Left ventricle myocardium inferior (tissue), 1 donor: ENCODE measurements at regions not wholly inside any gene's neighbourhood (a gene's known extent, or its start where the extent isn't known, plus 50 kb on each side); places are given as distances from the start of the nearest gene placed in this dataset.
"Not testable (repeated sequence)": the region's sequence is repeated elsewhere in the genome, so short reads cannot be mapped to it uniquely, and the experiment has no call there.

Source experiments
- DNase-seq: peaks from one replicate; pipeline ENCODE4 v3.0.0-alpha.2; 2020
- H3K27ac ChIP-seq: fragments of 200-600 bp; replicated peaks from 2 replicates; pipeline ENCODE4 v1.8.0; 2021
- H3K27me3 ChIP-seq: fragments of 200-600 bp; 2 replicates; pipeline ENCODE4 v1.8.0; 2021; ENCODE audit warnings: low read depth
- H3K36me3 ChIP-seq: fragments of 200-600 bp; 2 replicates; pipeline ENCODE4 v1.8.0; 2021
- H3K4me1 ChIP-seq: fragments of 200-600 bp; 2 replicates; pipeline ENCODE4 v1.8.0; 2021
- H3K4me3 ChIP-seq: fragments of 200-600 bp; 2 replicates; pipeline ENCODE4 v1.8.0; 2021; ENCODE audit warnings: mild to moderate bottlenecking, moderate library complexity
- H3K9me3 ChIP-seq: fragments of 200-600 bp; replicated peaks from 2 replicates; pipeline ENCODE4 v1.8.0; 2021
- CTCF ChIP-seq: fragments of 200-600 bp; IDR thresholded peaks from 2 replicates; pipeline ENCODE4 v1.8.0; 2021; ENCODE audit warnings: antibody characterized with exemption, mild to moderate bottlenecking, borderline replicate concordance
- intact Hi-C: fragments of 100-400 bp; cut with micrococcal nuclease; formaldehyde crosslinking; loops from one replicate; pipeline ENCODE4 v1.11.0; 2022
- donor health status: DM: no; HTN: yes; CAD: no; lungs with severe emphysema.

DNA sequence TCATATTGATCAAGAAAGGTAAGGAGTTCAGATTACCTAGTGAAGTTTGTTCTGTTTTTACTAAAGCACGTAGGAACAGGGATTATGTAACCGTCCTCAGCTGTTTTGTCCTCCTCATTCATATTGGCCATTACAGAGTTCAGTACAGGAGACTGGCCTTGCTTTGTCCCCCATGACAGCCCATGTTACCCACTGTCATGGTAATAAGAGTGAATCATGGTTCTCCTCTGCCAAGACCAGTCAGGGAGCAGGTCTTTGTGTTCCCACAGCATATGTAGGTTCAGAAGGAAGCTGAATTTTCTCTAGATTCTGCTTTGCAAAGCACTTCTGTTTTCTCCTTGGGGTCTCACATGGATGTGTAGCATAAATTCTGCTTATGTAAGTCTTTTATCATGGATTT lies 106.2 kb upstream of the GPR141 start:
- Histone ChIP-seq H3K27ac (no peak overlapping the region), H3K27me3 (no peaks in the 10 kb centered on the region), H3K4me1 (no peaks in the 10 kb centered on the region), H3K4me3 (no peak overlapping the region), H3K36me3 (no peaks in the 10 kb centered on the region), H3K9me3 (no peaks in the 10 kb centered on the region)
- TF ChIP-seq CTCF: no peak
- intact Hi-C loops: no loop called here
- no peak for DNase-seq

GRCh38 chr7:37577901-37578300 lies 105.7 kb upstream of the GPR141 start:
- TF ChIP-seq CTCF: no peak
- DNase-seq: no peak
- Histone ChIP-seq H3K4me3 (no peak overlapping the region), H3K4me1 (no peaks in the 10 kb centered on the region), H3K9me3 (no peaks in the 10 kb centered on the region), H3K27ac (no peak overlapping the region), H3K36me3 (no peaks in the 10 kb centered on the region), H3K27me3 (no peaks in the 10 kb centered on the region)
- intact Hi-C loops: no loop called here

DNA sequence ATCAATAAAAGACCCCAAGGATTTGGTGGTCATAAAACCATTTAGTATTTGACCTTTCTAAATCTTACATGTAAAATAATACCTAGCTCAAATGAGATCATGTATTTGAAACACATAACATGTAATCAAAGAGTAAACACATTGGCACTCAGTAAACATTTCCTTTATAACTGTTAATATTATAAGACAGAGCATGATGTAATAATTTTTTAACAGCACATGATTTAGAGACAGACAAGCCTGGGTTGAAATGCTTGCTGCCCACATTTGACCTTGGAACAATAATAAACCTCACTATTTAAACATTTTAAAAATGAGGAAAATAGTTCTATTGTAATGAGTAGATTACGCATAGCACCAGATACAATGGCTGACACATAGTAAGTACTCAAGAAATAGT lies 105.2 kb upstream of the GPR141 start:
- Histone ChIP-seq H3K36me3 (no peaks in the 10 kb centered on the region), H3K27me3 (no peaks in the 10 kb centered on the region), H3K27ac (no peak overlapping the region), H3K4me1 (no peaks in the 10 kb centered on the region), H3K9me3 (no peaks in the 10 kb centered on the region), H3K4me3 (no peak overlapping the region)
- TF ChIP-seq CTCF: no peak
- DNase-seq: no peak
- intact Hi-C loops: no loop called here

- no peak for DNase-seq
- peaks cover 4% of the 10 kb centered on the region for H3K4me1 ChIP-seq
- no peaks in the 10 kb centered on the region for H3K36me3 ChIP-seq
- H3K27ac ChIP-seq: no peak overlapping the region
- TF ChIP-seq CTCF: no peak
- intact Hi-C loops: no loop called here
- no peaks in the 10 kb centered on the region for H3K9me3 ChIP-seq
- no peak overlapping the region for H3K4me3 ChIP-seq
- no peaks in the 10 kb centered on the region for H3K27me3 ChIP-seq
Measured at GRCh38 chr7:37580376-37580775, 103.2 kb upstream of the GPR141 start.

- intact Hi-C loops, H3K36me3 ChIP-seq, H3K4me1 ChIP-seq, H3K27me3 ChIP-seq, H3K4me3 ChIP-seq, H3K27ac ChIP-seq, H3K9me3 ChIP-seq, DNase-seq: not testable (repeated sequence)
Measured at GRCh38 chr7:37584651-37585463, 98.7 kb upstream of the GPR141 start.

DNA sequence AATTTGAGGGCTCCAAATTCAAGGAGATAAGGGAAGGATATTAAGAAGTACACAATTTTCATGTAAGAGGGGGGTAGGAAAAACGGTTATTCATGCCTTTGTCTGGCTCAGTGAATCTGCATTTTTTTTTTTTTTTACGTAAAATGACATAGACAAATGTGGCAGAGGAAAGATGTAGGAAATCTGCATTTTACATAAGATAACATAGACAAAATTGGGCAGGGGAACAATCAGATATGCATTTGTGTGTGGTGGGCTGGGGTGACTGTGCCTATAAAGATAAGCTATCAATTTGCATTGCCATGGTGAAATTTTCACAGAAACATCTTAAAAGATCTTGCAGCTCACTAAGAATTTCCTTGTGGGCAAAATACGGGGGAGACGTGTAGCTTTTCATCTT lies 92.7 kb upstream of the GPR141 start:
- intact Hi-C loops: no loop called here

More for the DNA sequence above, 92.7 kb upstream of the GPR141 start:
- Histone ChIP-seq H3K4me3 (no peak overlapping the region), H3K27me3 (no peaks in the 10 kb centered on the region), H3K27ac (no peak overlapping the region), H3K4me1 (no peaks in the 10 kb centered on the region), H3K9me3 (peaks cover 31% of the 10 kb centered on the region), H3K36me3 (no peaks in the 10 kb centered on the region)
- TF ChIP-seq CTCF: no peak
- DNase-seq: no peak
